ENCODE measurements at regions not wholly inside any gene's neighbourhood (a gene's known extent, or its start where the extent isn't known, plus 50 kb on each side); places are given as distances from the start of the nearest gene placed in this dataset.

GRCh38 chr21:41653243-41653953 is 113.5 kb downstream of the RIPK4 start:
- no peak for DNase-seq (ENCODE audit: low spot score)

GRCh38 chr21:41651830-41652229 is 115.0 kb downstream of the RIPK4 start:
- no peak for DNase-seq (ENCODE audit: low spot score)

- no peak for DNase-seq (ENCODE audit: low spot score)
Observed at GRCh38 chr21:41651406-41651805, 115.4 kb downstream of the RIPK4 start.

GRCh38 chr21:41650526-41651145 is 116.2 kb downstream of the RIPK4 start:
- DNase-seq (ENCODE audit: low spot score) = no peak

GRCh38 chr21:41648591-41649031 is 118.2 kb downstream of the RIPK4 start:
- DNase-seq (ENCODE audit: low spot score) = no peak

GRCh38 chr21:41647806-41648561 is 118.9 kb downstream of the RIPK4 start:
- no peak for DNase-seq (ENCODE audit: low spot score)

- no peak for DNase-seq (ENCODE audit: low spot score)
Observed at GRCh38 chr21:41643246-41643966, 123.4 kb downstream of the RIPK4 start.

- DNase-seq (ENCODE audit: low spot score) = no peak
Observed at GRCh38 chr21:41641821-41642701, 124.8 kb downstream of the RIPK4 start.

GRCh38 chr21:41641510-41641815 is 125.4 kb downstream of the RIPK4 start:
- DNase-seq (ENCODE audit: low spot score) = no peak

GRCh38 chr21:41640748-41641509 is 125.9 kb downstream of the RIPK4 start:
- DNase-seq (ENCODE audit: low spot score) = no peak

GRCh38 chr21:41639766-41640165 is 127.1 kb downstream of the RIPK4 start:
- no peak for DNase-seq (ENCODE audit: low spot score)

GRCh38 chr21:41639336-41639735 is 127.5 kb downstream of the RIPK4 start:
- DNase-seq (ENCODE audit: low spot score) = no peak

GRCh38 chr21:41638201-41638790 is 128.6 kb downstream of the RIPK4 start:
- DNase-seq (ENCODE audit: low spot score) = no peak

GRCh38 chr21:41636636-41637630 is 129.0 kb upstream of the TMPRSS2 start:
- DNase-seq (ENCODE audit: low spot score) = no peak

GRCh38 chr21:41635874-41636273 is 127.9 kb upstream of the TMPRSS2 start:
- DNase-seq (ENCODE audit: low spot score) = no peak

- DNase-seq (ENCODE audit: low spot score) = no peak
Observed at GRCh38 chr21:41634858-41635257, 126.9 kb upstream of the TMPRSS2 start.

- DNase-seq (ENCODE audit: low spot score) = no peak
Observed at GRCh38 chr21:41634211-41634694, 126.3 kb upstream of the TMPRSS2 start.

GRCh38 chr21:41633627-41634026 is 125.7 kb upstream of the TMPRSS2 start:
- no peak for DNase-seq (ENCODE audit: low spot score)

All from CD4-positive, alpha-beta T cell treated with Interleukin-15 for 4 hours (primary cell).